Type B pancreatic cell (in vitro differentiated cells): ENCODE measurements at regions not wholly inside any gene's neighbourhood (a gene's known extent, or its start where the extent isn't known, plus 50 kb on each side); places are given as distances from the start of the nearest gene placed in this dataset.

Source experiments
- DNase-seq: peaks from one replicate; pipeline ENCODE4 v3.0.0; 2021; ENCODE audit warnings: mixed read lengths; ENCODE audit not compliant: unreplicated experiment; ENCODE audit errors: extremely low spot score
- H3K27ac Mint-ChIP-seq: 2 replicates; pipeline ENCODE4 v1.8.0; 2021; ENCODE audit warnings: mild to moderate bottlenecking, mixed read lengths
- H3K27me3 Mint-ChIP-seq: 2 replicates; pipeline ENCODE4 v1.8.0; 2021; ENCODE audit warnings: mixed read lengths
- H3K36me3 Mint-ChIP-seq: 2 replicates; pipeline ENCODE4 v1.8.0; 2021; ENCODE audit warnings: mixed read lengths
- H3K4me1 Mint-ChIP-seq: one replicate; pipeline ENCODE4 v1.8.0; 2021; ENCODE audit warnings: mixed read lengths; ENCODE audit not compliant: unreplicated experiment
- H3K4me3 Mint-ChIP-seq: 2 replicates; pipeline ENCODE4 v1.8.0; 2021; ENCODE audit warnings: mild to moderate bottlenecking, mixed read lengths
- H3K9me3 Mint-ChIP-seq: 2 replicates; pipeline ENCODE4 v1.8.0; 2021; ENCODE audit warnings: mixed read lengths
- TF ChIP-seq, protein P1 (sequence below): fragments of 200-600 bp; sonication (generic); conservative IDR thresholded peaks from 2 replicates; pipeline ENCODE4 v1.5.0; 2021; ENCODE audit warnings: antibody characterized with exemption, mild to moderate bottlenecking

- no peak for DNase-seq
- Mint-ChIP-seq H3K27ac (no peak overlapping the region), H3K4me3 (no peak overlapping the region), H3K4me1 (peaks cover 12% of the 10 kb centered on the region), H3K9me3 (no peaks in the 10 kb centered on the region), H3K36me3 (no peaks in the 10 kb centered on the region), H3K27me3 (peaks cover 12% of the 10 kb centered on the region)
- TF ChIP-seq, protein P1, sequence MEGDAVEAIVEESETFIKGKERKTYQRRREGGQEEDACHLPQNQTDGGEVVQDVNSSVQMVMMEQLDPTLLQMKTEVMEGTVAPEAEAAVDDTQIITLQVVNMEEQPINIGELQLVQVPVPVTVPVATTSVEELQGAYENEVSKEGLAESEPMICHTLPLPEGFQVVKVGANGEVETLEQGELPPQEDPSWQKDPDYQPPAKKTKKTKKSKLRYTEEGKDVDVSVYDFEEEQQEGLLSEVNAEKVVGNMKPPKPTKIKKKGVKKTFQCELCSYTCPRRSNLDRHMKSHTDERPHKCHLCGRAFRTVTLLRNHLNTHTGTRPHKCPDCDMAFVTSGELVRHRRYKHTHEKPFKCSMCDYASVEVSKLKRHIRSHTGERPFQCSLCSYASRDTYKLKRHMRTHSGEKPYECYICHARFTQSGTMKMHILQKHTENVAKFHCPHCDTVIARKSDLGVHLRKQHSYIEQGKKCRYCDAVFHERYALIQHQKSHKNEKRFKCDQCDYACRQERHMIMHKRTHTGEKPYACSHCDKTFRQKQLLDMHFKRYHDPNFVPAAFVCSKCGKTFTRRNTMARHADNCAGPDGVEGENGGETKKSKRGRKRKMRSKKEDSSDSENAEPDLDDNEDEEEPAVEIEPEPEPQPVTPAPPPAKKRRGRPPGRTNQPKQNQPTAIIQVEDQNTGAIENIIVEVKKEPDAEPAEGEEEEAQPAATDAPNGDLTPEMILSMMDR, result no peak
Observed at GRCh38 chr13:99448546-99448945, 52.7 kb upstream of the TM9SF2 start.

DNA sequence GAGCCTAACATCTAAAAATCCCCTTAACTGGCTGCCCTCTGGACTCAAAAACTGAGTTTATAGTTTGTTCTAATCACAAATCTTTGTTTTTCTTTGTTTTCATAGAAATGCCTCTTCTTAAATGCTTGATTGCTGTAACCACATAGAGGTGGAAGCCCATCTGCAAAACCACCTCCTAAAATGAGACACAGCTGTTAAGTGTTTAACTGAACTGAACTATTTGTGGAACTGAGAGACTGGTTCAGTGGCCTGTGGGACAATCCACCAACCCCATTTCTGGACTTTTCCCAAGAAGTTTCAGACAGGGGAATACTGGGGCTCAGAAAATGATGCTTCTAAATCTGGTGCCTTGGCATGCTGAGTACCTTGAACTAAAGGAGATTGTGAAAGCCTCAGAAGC lies 50.9 kb upstream of the TM9SF2 start:
- Mint-ChIP-seq H3K27me3 (peaks cover 12% of the 10 kb centered on the region), H3K27ac (no peak overlapping the region), H3K9me3 (peaks cover 6% of the 10 kb centered on the region), H3K4me3 (no peak overlapping the region), H3K36me3 (no peaks in the 10 kb centered on the region), H3K4me1 (peaks cover 9% of the 10 kb centered on the region)
- TF ChIP-seq, protein P1, result no peak
- DNase-seq, result no peak
